Neural progenitor cell (in vitro differentiated cells): ENCODE measurements at regions not wholly inside any gene's neighbourhood (a gene's known extent, or its start where the extent isn't known, plus 50 kb on each side); places are given as distances from the start of the nearest gene placed in this dataset.

Source experiments
- DNase-seq: peaks from one replicate; pipeline ENCODE4 v3.0.0-alpha.2; 2016; ENCODE audit warnings: low spot score
- H2AFZ ChIP-seq: fragments of 200-600 bp; sonication (generic); replicated peaks from 2 replicates; pipeline ENCODE4 v1.6.1; 2016; ENCODE audit warnings: antibody characterized with exemption
- H3F3A ChIP-seq: fragments of 200-600 bp; sonication (generic); 2 replicates; pipeline ENCODE4 v1.6.1; 2016; ENCODE audit warnings: antibody characterized with exemption, low read depth
- H3K27ac ChIP-seq: fragments of 200-600 bp; sonication (generic); 2 replicates; pipeline ENCODE4 v1.5.1; 2016; ENCODE audit warnings: mild to moderate bottlenecking
- H3K27me3 ChIP-seq: fragments of 200-600 bp; sonication (generic); 2 replicates; pipeline ENCODE4 v1.6.1; 2016; ENCODE audit warnings: mild to moderate bottlenecking, moderate library complexity
- H3K36me3 ChIP-seq: fragments of 200-600 bp; sonication (generic); 2 replicates; pipeline ENCODE4 v1.5.1; 2016
- H3K4me1 ChIP-seq: fragments of 200-600 bp; sonication (generic); 2 replicates; pipeline ENCODE4 v1.6.1; 2016; ENCODE audit warnings: mixed run types
- H3K4me2 ChIP-seq: fragments of 200-600 bp; sonication (generic); 2 replicates; pipeline ENCODE4 v1.6.1; 2016
- H3K4me3 ChIP-seq: fragments of 200-600 bp; sonication (generic); 2 replicates; pipeline ENCODE4 v1.5.1; 2016
- H3K79me2 ChIP-seq: fragments of 200-600 bp; sonication (generic); 2 replicates; pipeline ENCODE4 v1.6.1; 2016; ENCODE audit warnings: low read depth
- H3K9ac ChIP-seq: fragments of 200-600 bp; sonication (generic); 2 replicates; pipeline ENCODE4 v1.6.1; 2016
- H3K9me3 ChIP-seq: fragments of 200-600 bp; sonication (generic); 2 replicates; pipeline ENCODE4 v1.5.1; 2016; ENCODE audit warnings: low read depth
- H4K20me1 ChIP-seq: fragments of 200-600 bp; sonication (generic); 2 replicates; pipeline ENCODE4 v1.6.1; 2016; ENCODE audit warnings: low read depth
- H3K27ac Mint-ChIP-seq: 3 replicates; pipeline ENCODE4 v1.8.0; 2021; ENCODE audit warnings: mixed read lengths
- H3K27me3 Mint-ChIP-seq: 2 replicates; pipeline ENCODE4 v1.8.0; 2022; ENCODE audit warnings: low read depth, mild to moderate bottlenecking, inconsistent platforms, moderate library complexity, mixed read lengths; ENCODE audit not compliant: insufficient read depth
- H3K36me3 Mint-ChIP-seq: 3 replicates; pipeline ENCODE4 v1.8.0; 2021; ENCODE audit warnings: mixed read lengths
- H3K4me1 Mint-ChIP-seq: 3 replicates; pipeline ENCODE4 v1.8.0; 2021; ENCODE audit warnings: mixed read lengths
- H3K4me3 Mint-ChIP-seq: 3 replicates; pipeline ENCODE4 v1.8.0; 2021; ENCODE audit warnings: mild to moderate bottlenecking, moderate library complexity, mixed read lengths
- H3K9me3 Mint-ChIP-seq: 3 replicates; pipeline ENCODE4 v1.8.0; 2020; ENCODE audit warnings: mixed read lengths
- CTCF ChIP-seq: fragments of 200-600 bp; sonication (generic); IDR thresholded peaks from 2 replicates; pipeline ENCODE4 v1.5.1; 2017; ENCODE audit warnings: antibody characterized with exemption, mild to moderate bottlenecking
- EZH2 ChIP-seq: fragments of 200-600 bp; sonication (generic); IDR thresholded peaks from 2 replicates; pipeline ENCODE4 v1.6.1; 2017; ENCODE audit warnings: antibody characterized with exemption, mild to moderate bottlenecking, moderate library complexity
- EZH2phosphoT487 ChIP-seq: fragments of 200-600 bp; sonication (generic); IDR thresholded peaks from 2 replicates; pipeline ENCODE4 v1.6.1; 2017; ENCODE audit warnings: antibody characterized with exemption

GRCh38 chr12:105980085-105980484 is 158.7 kb downstream of the NUAK1 start:
- no peak for DNase-seq
- Histone ChIP-seq H3F3A (no peaks in the 10 kb centered on the region), H3K4me2 (no peak overlapping the region), H3K9ac (no peak overlapping the region), H3K9me3 (no peaks in the 10 kb centered on the region), H4K20me1 (no peaks in the 10 kb centered on the region), H3K27me3 (no peaks in the 10 kb centered on the region), H3K79me2 (no peaks in the 10 kb centered on the region), H2AFZ (no peak overlapping the region), H3K4me1 (no peaks in the 10 kb centered on the region), H3K4me3 (no peak overlapping the region), H3K27ac (no peak overlapping the region), H3K36me3 (no peaks in the 10 kb centered on the region)
- H3K4me1 Mint-ChIP-seq: peaks cover 61% of the 10 kb centered on the region
- no peak overlapping the region for H3K4me3 Mint-ChIP-seq
- peaks cover 14% of the 10 kb centered on the region for H3K9me3 Mint-ChIP-seq
- peaks cover 5% of the 10 kb centered on the region for H3K27me3 Mint-ChIP-seq
- no peaks in the 10 kb centered on the region for H3K36me3 Mint-ChIP-seq
- no peak for TF ChIP-seq EZH2
- no peak for TF ChIP-seq EZH2phosphoT487
- TF ChIP-seq CTCF: no peak
- no peak overlapping the region for H3K27ac Mint-ChIP-seq

GRCh38 chr12:105980533-105980932 is 158.2 kb downstream of the NUAK1 start:
- TF ChIP-seq EZH2 (no peak), EZH2phosphoT487 (no peak), CTCF (no peak)
- Histone ChIP-seq H3K9ac (no peak overlapping the region), H3K79me2 (no peaks in the 10 kb centered on the region), H3K4me3 (no peak overlapping the region), H3K36me3 (no peaks in the 10 kb centered on the region), H3K9me3 (no peaks in the 10 kb centered on the region), H3K27ac (no peak overlapping the region), H2AFZ (no peak overlapping the region), H3F3A (no peaks in the 10 kb centered on the region), H3K27me3 (no peaks in the 10 kb centered on the region), H3K4me1 (no peaks in the 10 kb centered on the region), H4K20me1 (no peaks in the 10 kb centered on the region), H3K4me2 (no peak overlapping the region)
- peaks cover 61% of the 10 kb centered on the region for H3K4me1 Mint-ChIP-seq
- peaks cover 9% of the 10 kb centered on the region for H3K9me3 Mint-ChIP-seq
- H3K36me3 Mint-ChIP-seq: no peaks in the 10 kb centered on the region
- peaks cover 4% of the 10 kb centered on the region for H3K27me3 Mint-ChIP-seq
- H3K27ac Mint-ChIP-seq: no peak overlapping the region
- no peak overlapping the region for H3K4me3 Mint-ChIP-seq
- no peak for DNase-seq

GRCh38 chr12:105982022-105982421 is 156.7 kb downstream of the NUAK1 start:
- no peaks in the 10 kb centered on the region for H3K36me3 Mint-ChIP-seq
- H3K27me3 Mint-ChIP-seq: peaks cover 2% of the 10 kb centered on the region
- DNase-seq: no peak
- peaks cover 56% of the 10 kb centered on the region for H3K4me1 Mint-ChIP-seq
- Histone ChIP-seq H3K9ac (no peak overlapping the region), H4K20me1 (no peaks in the 10 kb centered on the region), H3K4me2 (no peak overlapping the region), H3K9me3 (no peaks in the 10 kb centered on the region), H3K27me3 (no peaks in the 10 kb centered on the region), H3K27ac (no peak overlapping the region), H3F3A (no peaks in the 10 kb centered on the region), H3K36me3 (no peaks in the 10 kb centered on the region), H3K4me3 (no peak overlapping the region), H3K4me1 (no peaks in the 10 kb centered on the region), H3K79me2 (no peaks in the 10 kb centered on the region), H2AFZ (no peak overlapping the region)
- no peak overlapping the region for H3K27ac Mint-ChIP-seq
- H3K9me3 Mint-ChIP-seq: peaks cover 8% of the 10 kb centered on the region
- H3K4me3 Mint-ChIP-seq: no peak overlapping the region
- no peak for TF ChIP-seq CTCF
- TF ChIP-seq EZH2phosphoT487: no peak
- no peak for TF ChIP-seq EZH2
